Thoracic aorta (tissue), 2 donors: ENCODE measurements at regions not wholly inside any gene's neighbourhood (a gene's known extent, or its start where the extent isn't known, plus 50 kb on each side); places are given as distances from the start of the nearest gene placed in this dataset.
"Not testable (repeated sequence)": the region's sequence is repeated elsewhere in the genome, so short reads cannot be mapped to it uniquely, and the experiment has no call there.

Source experiments
- ATAC-seq: fragments of 150-250 bp; one replicate; pipeline ENCODE4 v1.8.0; 2017; ENCODE audit warnings: low read depth; ENCODE audit not compliant: insufficient number of reproducible peaks, low FRiP score
- DNase-seq: peaks from one replicate; pipeline ENCODE4 v3.0.0-alpha.2; 2020; ENCODE audit warnings: low spot score
- H3K27ac ChIP-seq, 2 donors: fragments of 200-600 bp; sonication (generic); 1 replicate in 1 of 2; 2 replicates in 1 of 2; pipeline ENCODE4 v1.5.1; 2016; ENCODE audit warnings: mild to moderate bottlenecking in 2 of 2, moderate library complexity in 2 of 2
- H3K27me3 ChIP-seq: fragments of 200-600 bp; sonication (generic); replicated peaks from 2 replicates; pipeline ENCODE4 v1.6.0; 2016; ENCODE audit warnings: mild to moderate bottlenecking; ENCODE audit not compliant: insufficient read depth
- H3K36me3 ChIP-seq: fragments of 200-600 bp; sonication (generic); one replicate; pipeline ENCODE4 v1.5.1; 2016
- H3K4me1 ChIP-seq, 2 donors: fragments of 200-600 bp; sonication (generic); 1 replicate in 1 of 2; 2 replicates in 1 of 2; pipeline versions ENCODE4 v1.5.1 to v1.6.0; 2016; ENCODE audit warnings: low read depth in 2 of 2, mild to moderate bottlenecking in 1 of 2; ENCODE audit not compliant: control insufficient read depth in 1 of 2
- H3K4me3 ChIP-seq: fragments of 200-600 bp; sonication (generic); 2 replicates; pipeline ENCODE4 v1.5.1; 2016; ENCODE audit warnings: mild to moderate bottlenecking
- H3K9me3 ChIP-seq: fragments of 200-600 bp; sonication (generic); 2 replicates; pipeline ENCODE4 v1.5.1; 2016
- CTCF ChIP-seq: fragments of 200-600 bp; sonication (generic); IDR thresholded peaks from one replicate; pipeline ENCODE4 v1.5.1; 2019; ENCODE audit warnings: antibody characterized with exemption

GRCh38 chr2:21194147-21194546 lies 70.4 kb downstream of the TDRD15 start:
- Histone ChIP-seq H3K4me1 (no peaks in the 10 kb centered on the region), H3K27ac (no peak overlapping the region), H3K9me3 (no peaks in the 10 kb centered on the region), H3K4me3 (no peak overlapping the region), H3K36me3 (no peaks in the 10 kb centered on the region), H3K27me3 (no peaks in the 10 kb centered on the region)
- no peak for TF ChIP-seq CTCF
- DNase-seq = no peak
- ATAC-seq = no peak

- no peaks in the 10 kb centered on the region for H3K4me1 ChIP-seq
- no peak overlapping the region for H3K4me3 ChIP-seq
- no peaks in the 10 kb centered on the region for H3K27me3 ChIP-seq
- DNase-seq (no peak), ATAC-seq (no peak)
- TF ChIP-seq CTCF = no peak
- H3K27ac ChIP-seq = no peak overlapping the region
- H3K9me3 ChIP-seq = no peaks in the 10 kb centered on the region
- H3K36me3 ChIP-seq = no peaks in the 10 kb centered on the region
Observed at GRCh38 chr2:21194858-21195271, 71.1 kb downstream of the TDRD15 start.

GRCh38 chr2:21195326-21195725 lies 71.6 kb downstream of the TDRD15 start:
- no peaks in the 10 kb centered on the region for H3K36me3 ChIP-seq
- ATAC-seq = no peak
- DNase-seq = no peak

GRCh38 chr2:21198637-21199036 lies 74.9 kb downstream of the TDRD15 start:
- H3K27me3 ChIP-seq = no peaks in the 10 kb centered on the region
- ATAC-seq (no peak), DNase-seq (no peak)
- no peak for TF ChIP-seq CTCF
- H3K36me3 ChIP-seq = no peaks in the 10 kb centered on the region
- no peaks in the 10 kb centered on the region for H3K4me1 ChIP-seq
- H3K27ac ChIP-seq = no peak overlapping the region
- H3K9me3 ChIP-seq = no peaks in the 10 kb centered on the region
- H3K4me3 ChIP-seq = no peak overlapping the region

More at GRCh38 chr2:21195326-21195725, 71.6 kb downstream of the TDRD15 start:
- Histone ChIP-seq H3K27ac (no peak overlapping the region), H3K9me3 (no peaks in the 10 kb centered on the region), H3K27me3 (no peaks in the 10 kb centered on the region), H3K4me1 (no peaks in the 10 kb centered on the region), H3K4me3 (no peak overlapping the region)
- no peak for TF ChIP-seq CTCF

- Histone ChIP-seq H3K9me3 (no peaks in the 10 kb centered on the region), H3K36me3 (no peaks in the 10 kb centered on the region), H3K4me3 (no peak overlapping the region), H3K4me1 (no peaks in the 10 kb centered on the region), H3K27ac (no peak overlapping the region), H3K27me3 (no peaks in the 10 kb centered on the region)
- DNase-seq (no peak), ATAC-seq (no peak)
- no peak for TF ChIP-seq CTCF
Observed at GRCh38 chr2:21203976-21204375, 80.2 kb downstream of the TDRD15 start.

GRCh38 chr2:21214085-21214484 lies 90.3 kb downstream of the TDRD15 start:
- not testable (repeated sequence) for ATAC-seq, DNase-seq, H3K9me3 ChIP-seq, H3K36me3 ChIP-seq, H3K27ac ChIP-seq, H3K27me3 ChIP-seq, H3K4me3 ChIP-seq, H3K4me1 ChIP-seq
